GM23338 (cell line): ENCODE measurements at regions not wholly inside any gene's neighbourhood (a gene's known extent, or its start where the extent isn't known, plus 50 kb on each side); places are given as distances from the start of the nearest gene placed in this dataset.

ENCODE experiments used
- ATAC-seq: fragments of 200-7000 bp; cut with Tn5 transposase; 3 replicates; pipeline ENCODE4 v1.9.1; 2020
- DNase-seq: peaks from one replicate; pipeline ENCODE4 v3.0.0-alpha.2; 2015; ENCODE audit warnings: low spot score
- H2AFZ ChIP-seq: fragments of 200-600 bp; sonication (generic); 2 replicates; pipeline ENCODE4 v1.8.0; 2016; ENCODE audit warnings: antibody characterized with exemption, mild to moderate bottlenecking, moderate library complexity
- H3F3A ChIP-seq: fragments of 200-600 bp; sonication (generic); replicated peaks from 2 replicates; pipeline ENCODE4 v1.8.0; 2017; ENCODE audit warnings: antibody characterized with exemption, mixed run types, low read depth
- H3K27ac ChIP-seq: fragments of 200-600 bp; sonication (generic); 2 replicates; pipeline ENCODE4 v1.6.1; 2016; ENCODE audit warnings: low read depth
- H3K27me3 ChIP-seq: fragments of 200-600 bp; sonication (generic); 2 replicates; pipeline ENCODE4 v1.8.0; 2016; ENCODE audit warnings: mild to moderate bottlenecking, mixed run types, moderate library complexity; ENCODE audit not compliant: insufficient read depth
- H3K36me3 ChIP-seq: fragments of 200-600 bp; sonication (generic); 2 replicates; pipeline ENCODE4 v1.8.0; 2016; ENCODE audit warnings: mild to moderate bottlenecking; ENCODE audit not compliant: insufficient read depth
- H3K4me1 ChIP-seq: fragments of 200-600 bp; sonication (generic); 2 replicates; pipeline ENCODE4 v1.8.0; 2016; ENCODE audit warnings: mild to moderate bottlenecking, moderate library complexity; ENCODE audit not compliant: insufficient read depth
- H3K4me2 ChIP-seq: fragments of 200-600 bp; sonication (generic); 2 replicates; pipeline ENCODE4 v1.7.1; 2017; ENCODE audit warnings: mixed run types
- H3K4me3 ChIP-seq: fragments of 200-600 bp; sonication (generic); 2 replicates; pipeline ENCODE4 v1.6.1; 2016; ENCODE audit warnings: mixed run types
- H3K79me2 ChIP-seq: fragments of 200-600 bp; sonication (generic); replicated peaks from 2 replicates; pipeline ENCODE4 v1.8.0; 2017; ENCODE audit warnings: mild to moderate bottlenecking; ENCODE audit not compliant: insufficient read depth
- H3K9me2 ChIP-seq: fragments of 200-600 bp; sonication (generic); 2 replicates; pipeline ENCODE4 v1.8.0; 2017; ENCODE audit not compliant: insufficient read depth
- H4K20me1 ChIP-seq: fragments of 200-600 bp; sonication (generic); replicated peaks from 2 replicates; pipeline ENCODE4 v1.8.0; 2017; ENCODE audit warnings: mild to moderate bottlenecking; ENCODE audit not compliant: insufficient read depth
- H3K27ac Mint-ChIP-seq: 2 replicates; pipeline ENCODE4 v1.8.0; 2020; ENCODE audit warnings: inconsistent platforms, mild to moderate bottlenecking, moderate library complexity, mixed read lengths
- H3K27me3 Mint-ChIP-seq: 3 replicates; pipeline ENCODE4 v1.8.0; 2022; ENCODE audit warnings: low read depth, mild to moderate bottlenecking, moderate library complexity, mixed read lengths, inconsistent platforms; ENCODE audit not compliant: insufficient read depth, poor library complexity
- H3K36me3 Mint-ChIP-seq: 3 replicates; pipeline ENCODE4 v1.8.0; 2021; ENCODE audit warnings: low read depth, mild to moderate bottlenecking, inconsistent platforms, moderate library complexity, mixed read lengths
- H3K4me1 Mint-ChIP-seq: 3 replicates; pipeline ENCODE4 v1.8.0; 2020; ENCODE audit warnings: mild to moderate bottlenecking, inconsistent platforms, mixed read lengths
- H3K4me3 Mint-ChIP-seq: 3 replicates; pipeline ENCODE4 v1.8.0; 2021; ENCODE audit warnings: moderate library complexity, mild to moderate bottlenecking, inconsistent platforms, mixed read lengths
- H3K9me3 Mint-ChIP-seq: 3 replicates; pipeline ENCODE4 v1.8.0; 2020; ENCODE audit warnings: moderate library complexity, mild to moderate bottlenecking, inconsistent platforms, mixed read lengths
- CREB1 ChIP-seq: fragments of 250-450 bp; sonication (Bioruptor Pico); IDR thresholded peaks from 2 replicates; pipeline ENCODE4 v1.5.0; 2020; ENCODE audit warnings: low read depth, mild to moderate bottlenecking, moderate library complexity
- CTCF ChIP-seq, 2 experiments: fragments of 200-600 bp in 1 of 2; sonication (generic) in 1 of 2; conservative IDR thresholded peaks; 2 replicates each; pipeline versions ENCODE4 v1.5.1 to v1.6.1; 2016 to 2017; ENCODE audit warnings: antibody characterized with exemption in 2 of 2, low read depth in 2 of 2, mild to moderate bottlenecking in 2 of 2, moderate library complexity in 1 of 2
- EZH2 ChIP-seq: fragments of 200-600 bp; sonication (generic); IDR thresholded peaks from one replicate; pipeline ENCODE4 v1.8.0; 2017; ENCODE audit warnings: antibody characterized with exemption, mild to moderate bottlenecking, low read depth; ENCODE audit not compliant: unreplicated experiment
- EZH2phosphoT487 ChIP-seq: fragments of 200-600 bp; sonication (generic); IDR thresholded peaks from one replicate; pipeline ENCODE4 v1.8.1; 2018; ENCODE audit warnings: antibody characterized with exemption; ENCODE audit not compliant: unreplicated experiment
- JUNB ChIP-seq: IDR thresholded peaks from one replicate; pipeline ENCODE4 v1.6.1; 2016; ENCODE audit warnings: antibody characterized with exemption; ENCODE audit not compliant: unreplicated experiment
- NANOG ChIP-seq: IDR thresholded peaks from 2 replicates; pipeline ENCODE4 v1.6.1; 2016; ENCODE audit warnings: antibody characterized with exemption, borderline replicate concordance
- STAT1 ChIP-seq: IDR thresholded peaks from one replicate; pipeline ENCODE4 v1.6.1; 2016; ENCODE audit warnings: antibody characterized with exemption; ENCODE audit not compliant: unreplicated experiment

DNA sequence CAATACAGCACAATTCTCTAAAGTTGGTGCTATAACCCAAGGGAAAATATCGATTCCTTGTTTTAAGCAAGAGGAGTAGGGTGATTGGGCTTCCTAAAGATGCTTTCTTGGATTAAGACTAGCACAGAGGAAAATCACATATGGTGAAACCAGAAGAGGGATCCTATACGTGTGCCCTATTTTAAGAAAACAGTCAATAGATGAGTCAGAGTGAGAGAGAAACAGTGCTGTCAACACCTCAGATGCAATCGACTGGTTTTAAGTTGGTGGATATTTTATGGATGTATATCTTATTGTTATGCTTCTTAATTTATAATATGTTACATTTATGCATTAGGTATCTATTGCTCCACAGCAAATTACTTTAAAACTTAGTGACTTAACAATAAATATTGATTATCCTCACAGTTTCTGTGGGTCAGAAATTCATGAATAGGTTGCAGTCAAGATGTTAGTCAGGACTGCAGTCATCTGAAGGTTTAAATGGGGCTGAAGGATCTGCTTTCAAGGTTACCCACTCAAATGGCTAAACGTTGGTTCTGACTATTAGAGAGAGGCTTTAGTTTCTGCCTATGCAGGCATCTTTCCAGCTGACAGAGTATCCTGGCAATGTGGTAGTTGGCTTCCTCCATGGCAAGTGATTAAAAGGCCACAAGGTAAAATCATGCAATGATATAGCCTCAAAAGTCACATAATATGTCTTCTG, 61.6 kb upstream of the DEPDC1 start:
- no peak overlapping the region for H3K4me2 ChIP-seq
- H3K4me3 Mint-ChIP-seq = no peak overlapping the region
- no peaks in the 10 kb centered on the region for H3K4me1 Mint-ChIP-seq

DNA sequence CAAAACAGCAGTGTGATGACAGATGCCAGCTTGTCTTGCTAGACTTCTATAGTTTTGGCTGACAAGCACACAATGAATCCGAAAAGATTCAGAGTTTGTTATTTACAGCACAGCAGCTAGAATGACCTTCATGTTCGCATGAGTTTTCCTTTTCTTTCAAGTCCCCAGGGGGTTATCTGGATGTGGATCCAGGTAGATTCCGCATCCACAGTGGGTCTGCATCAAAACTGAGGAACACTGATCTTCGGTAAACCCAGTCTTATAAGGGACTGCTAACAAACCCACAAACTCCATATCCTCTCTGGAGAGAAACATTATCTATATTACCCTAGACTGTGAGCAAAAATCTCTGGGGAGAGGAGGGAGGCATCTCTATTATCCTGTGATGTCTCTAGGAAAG, 69.0 kb upstream of the DEPDC1 start:
- H3K27ac ChIP-seq = no peak overlapping the region
- H3K27me3 ChIP-seq = no peaks in the 10 kb centered on the region
- no peaks in the 10 kb centered on the region for H3K36me3 Mint-ChIP-seq
- H3K4me2 ChIP-seq = peak overlapping the region; percentile 49; the same call in 1 of the 2 replicates
- H3K79me2 ChIP-seq = no peaks in the 10 kb centered on the region
- H3K4me1 ChIP-seq = peaks cover 12% of the 10 kb centered on the region
- H4K20me1 ChIP-seq = no peaks in the 10 kb centered on the region
- no peak overlapping the region for H3K4me3 Mint-ChIP-seq
- no peaks in the 10 kb centered on the region for H3F3A ChIP-seq
- H3K9me3 Mint-ChIP-seq = no peaks in the 10 kb centered on the region
- H3K27me3 Mint-ChIP-seq = no peaks in the 10 kb centered on the region
- no peaks in the 10 kb centered on the region for H3K36me3 ChIP-seq
- ATAC-seq (no peak), DNase-seq (peak; percentile 23)
- no peak overlapping the region for H3K4me3 ChIP-seq
- TF ChIP-seq NANOG = no peak
- peaks cover 9% of the 10 kb centered on the region; the same call in 2 of the 3 replicates for H3K4me1 Mint-ChIP-seq
- no peaks in the 10 kb centered on the region for H3K9me2 ChIP-seq
- H2AFZ ChIP-seq = no peak overlapping the region
- H3K27ac Mint-ChIP-seq = no peak overlapping the region

More for the DNA sequence above, 61.6 kb upstream of the DEPDC1 start:
- no peak overlapping the region for H3K4me3 ChIP-seq
- no peaks in the 10 kb centered on the region for H3K27me3 ChIP-seq
- H3K9me3 Mint-ChIP-seq = peaks cover 19% of the 10 kb centered on the region; the same call in 2 of the 3 replicates
- H3F3A ChIP-seq = no peaks in the 10 kb centered on the region
- no peak overlapping the region for H3K27ac ChIP-seq
- no peak for TF ChIP-seq EZH2phosphoT487
- TF ChIP-seq CTCF (conservative IDR thresholded peaks at IDR 0.05; ENCODE audit: low read depth in 2 of 2) = no peak
- TF ChIP-seq CREB1 (CRISPR knock-in tag) = no peak
- TF ChIP-seq EZH2 = no peak
- TF ChIP-seq STAT1 = no peak
- ATAC-seq = no peak
- no peak overlapping the region for H2AFZ ChIP-seq
- H4K20me1 ChIP-seq = no peaks in the 10 kb centered on the region
- peaks cover 5% of the 10 kb centered on the region; the same call in 2 of the 3 replicates for H3K36me3 Mint-ChIP-seq
- DNase-seq = no peak
- no peaks in the 10 kb centered on the region for H3K36me3 ChIP-seq
- H3K4me1 ChIP-seq = no peaks in the 10 kb centered on the region
- H3K27me3 Mint-ChIP-seq = no peaks in the 10 kb centered on the region
- no peaks in the 10 kb centered on the region for H3K9me2 ChIP-seq
- H3K27ac Mint-ChIP-seq = no peak overlapping the region
- H3K79me2 ChIP-seq = no peaks in the 10 kb centered on the region

- Mint-ChIP-seq H3K27me3 (no peaks in the 10 kb centered on the region), H3K27ac (no peak overlapping the region), H3K4me3 (no peak overlapping the region), H3K9me3 (no peaks in the 10 kb centered on the region; the same call in 2 of the 3 replicates), H3K4me1 (peaks cover 5% of the 10 kb centered on the region; the same call in 2 of the 3 replicates), H3K36me3 (no peaks in the 10 kb centered on the region)
- Histone ChIP-seq H3K27me3 (no peaks in the 10 kb centered on the region), H3K4me1 (peaks cover 7% of the 10 kb centered on the region), H3K4me3 (no peak overlapping the region), H3K36me3 (no peaks in the 10 kb centered on the region), H3K79me2 (no peaks in the 10 kb centered on the region), H4K20me1 (no peaks in the 10 kb centered on the region), H3K4me2 (no peak overlapping the region), H3K9me2 (no peaks in the 10 kb centered on the region), H3F3A (no peaks in the 10 kb centered on the region), H3K27ac (no peak overlapping the region), H2AFZ (no peak overlapping the region)
- ATAC-seq (no peak), DNase-seq (no peak)
- TF ChIP-seq EZH2 (no peak), CTCF (conservative IDR thresholded peaks at IDR 0.05; ENCODE audit: low read depth in 2 of 2) (no peak; a peak in 1 of 4 replicates), JUNB (no peak)
Measured at GRCh38 chr1:68570871-68571270, 74.0 kb upstream of the DEPDC1 start.
